ENCODE measurements at regions not wholly inside any gene's neighbourhood (a gene's known extent, or its start where the extent isn't known, plus 50 kb on each side); places are given as distances from the start of the nearest gene placed in this dataset.

GRCh38 chr16:76729525-76729924 lies 452.3 kb downstream of the CNTNAP4 start:
- TF ChIP-seq, protein P1, sequence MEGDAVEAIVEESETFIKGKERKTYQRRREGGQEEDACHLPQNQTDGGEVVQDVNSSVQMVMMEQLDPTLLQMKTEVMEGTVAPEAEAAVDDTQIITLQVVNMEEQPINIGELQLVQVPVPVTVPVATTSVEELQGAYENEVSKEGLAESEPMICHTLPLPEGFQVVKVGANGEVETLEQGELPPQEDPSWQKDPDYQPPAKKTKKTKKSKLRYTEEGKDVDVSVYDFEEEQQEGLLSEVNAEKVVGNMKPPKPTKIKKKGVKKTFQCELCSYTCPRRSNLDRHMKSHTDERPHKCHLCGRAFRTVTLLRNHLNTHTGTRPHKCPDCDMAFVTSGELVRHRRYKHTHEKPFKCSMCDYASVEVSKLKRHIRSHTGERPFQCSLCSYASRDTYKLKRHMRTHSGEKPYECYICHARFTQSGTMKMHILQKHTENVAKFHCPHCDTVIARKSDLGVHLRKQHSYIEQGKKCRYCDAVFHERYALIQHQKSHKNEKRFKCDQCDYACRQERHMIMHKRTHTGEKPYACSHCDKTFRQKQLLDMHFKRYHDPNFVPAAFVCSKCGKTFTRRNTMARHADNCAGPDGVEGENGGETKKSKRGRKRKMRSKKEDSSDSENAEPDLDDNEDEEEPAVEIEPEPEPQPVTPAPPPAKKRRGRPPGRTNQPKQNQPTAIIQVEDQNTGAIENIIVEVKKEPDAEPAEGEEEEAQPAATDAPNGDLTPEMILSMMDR (IDR thresholded peaks at IDR 0.05; ENCODE audit: low read length): no peak
- TF ChIP-seq EZH2 (IDR thresholded peaks at IDR 0.05; ENCODE audit: borderline replicate concordance, low read length): no peak

Data from OCI-LY1 (cell line).